Colon (tissue), 2 donors: ENCODE measurements at regions not wholly inside any gene's neighbourhood (a gene's known extent, or its start where the extent isn't known, plus 50 kb on each side); places are given as distances from the start of the nearest gene placed in this dataset.
A peak's percentile ranks its signal among the peaks of the same experiment; 100 is the strongest.
"Not testable (repeated sequence)": the region's sequence is repeated elsewhere in the genome, so short reads cannot be mapped to it uniquely, and the experiment has no call there.

Experiments used
- FAIRE-seq: peaks from 2 replicates; lab custom pipeline; 2012; peaks lifted over from hg19 to GRCh38; lab: Jason Lieb, UNC
- donor health status: control.
- donor health status: control.

DNA sequence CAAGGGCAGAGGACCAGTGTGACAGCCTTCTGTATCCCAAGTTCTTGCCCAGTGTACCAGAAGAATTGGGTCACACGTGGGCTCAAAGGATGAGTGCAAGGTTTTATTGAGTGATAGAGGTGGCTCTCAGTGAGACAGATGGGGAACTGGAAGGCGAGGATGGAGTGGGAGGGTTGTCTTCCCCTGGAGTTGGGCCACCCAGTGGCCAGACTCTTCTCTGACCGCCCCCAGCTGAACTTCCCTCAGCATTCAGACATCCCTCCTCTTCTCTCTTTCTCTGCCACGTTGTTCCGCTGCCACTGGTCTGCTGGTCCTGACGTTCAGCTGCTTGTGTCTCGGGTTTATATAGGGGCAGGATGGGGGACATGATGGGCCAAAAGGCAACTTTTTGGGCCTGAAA lies 150.1 kb upstream of the IVNS1ABP start:
- no peak for FAIRE-seq

DNA sequence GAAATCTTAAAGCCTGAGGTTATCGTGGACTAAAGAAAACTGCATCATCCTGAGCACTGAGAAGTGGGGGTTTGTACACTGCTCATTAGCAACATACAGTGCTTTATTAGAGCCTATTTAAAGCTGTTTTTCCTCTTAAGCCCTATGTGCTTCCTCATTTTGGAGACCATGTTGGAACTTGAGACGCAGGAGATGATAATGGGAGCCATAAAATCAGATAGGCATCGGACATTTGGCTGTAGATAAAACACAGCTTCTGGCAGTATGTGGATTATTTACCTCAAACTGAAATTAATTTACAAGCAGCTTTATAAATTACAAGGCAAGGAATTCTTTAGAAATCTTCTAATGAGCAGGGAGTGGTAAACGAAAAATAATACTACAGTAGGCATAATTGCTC lies 147.7 kb upstream of the IVNS1ABP start:
- no peak for FAIRE-seq

DNA sequence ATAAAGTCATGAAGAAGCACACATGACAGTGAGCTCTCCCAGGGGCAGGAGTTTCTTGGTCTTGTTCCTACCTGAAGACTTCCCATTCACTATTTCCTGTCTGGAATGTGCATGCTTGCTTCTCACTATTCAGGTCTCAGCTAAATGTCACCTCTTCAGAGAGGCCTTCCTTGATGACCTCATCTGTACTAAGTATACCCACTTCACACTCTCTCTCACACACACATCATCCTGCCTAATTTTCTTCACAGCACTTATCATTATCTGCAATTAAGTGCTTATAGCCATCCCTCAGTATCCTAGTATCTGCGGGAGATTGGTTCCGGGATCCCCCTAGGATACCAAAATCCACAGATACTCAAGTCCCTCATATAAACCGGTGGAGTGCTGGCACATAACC lies 146.4 kb upstream of the IVNS1ABP start:
- no peak for FAIRE-seq

DNA sequence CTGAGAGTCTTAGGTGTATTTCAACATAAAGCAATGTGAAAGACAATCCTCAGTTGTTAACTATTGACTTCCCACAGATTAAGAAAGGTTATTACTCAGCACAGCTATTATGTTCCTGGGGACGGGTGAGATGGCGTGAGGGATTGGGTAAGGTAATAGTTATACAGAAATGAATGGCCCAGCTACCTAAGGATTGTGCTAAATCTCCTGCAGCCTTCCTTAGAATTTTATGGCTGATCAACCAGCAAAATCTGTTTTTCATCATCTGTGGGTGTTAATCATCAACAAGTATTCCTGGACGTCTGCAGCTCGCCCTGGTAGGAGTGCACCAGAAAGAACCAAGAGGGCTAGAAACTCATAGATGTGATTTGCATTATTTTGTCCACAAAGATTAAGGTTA lies 146.0 kb upstream of the IVNS1ABP start:
- FAIRE-seq = no peak

DNA sequence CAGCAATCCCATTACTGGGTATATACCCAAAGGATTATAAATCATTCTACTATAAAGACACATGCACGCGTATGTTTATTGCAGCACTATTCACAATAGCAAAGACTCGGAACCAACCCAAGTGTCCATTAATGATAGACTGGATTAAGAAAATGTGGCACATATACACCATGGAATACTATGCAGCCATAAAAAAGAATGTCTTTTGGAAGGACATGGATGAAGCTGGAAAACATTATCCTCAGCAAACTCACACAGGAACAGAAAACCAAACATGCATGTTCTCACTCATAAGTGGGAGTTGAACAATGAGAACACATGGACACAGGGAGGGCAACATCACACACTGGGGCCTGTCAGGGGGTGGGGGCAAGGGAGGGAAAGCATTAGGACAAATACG lies 143.7 kb upstream of the IVNS1ABP start:
- not testable (repeated sequence) for FAIRE-seq

DNA sequence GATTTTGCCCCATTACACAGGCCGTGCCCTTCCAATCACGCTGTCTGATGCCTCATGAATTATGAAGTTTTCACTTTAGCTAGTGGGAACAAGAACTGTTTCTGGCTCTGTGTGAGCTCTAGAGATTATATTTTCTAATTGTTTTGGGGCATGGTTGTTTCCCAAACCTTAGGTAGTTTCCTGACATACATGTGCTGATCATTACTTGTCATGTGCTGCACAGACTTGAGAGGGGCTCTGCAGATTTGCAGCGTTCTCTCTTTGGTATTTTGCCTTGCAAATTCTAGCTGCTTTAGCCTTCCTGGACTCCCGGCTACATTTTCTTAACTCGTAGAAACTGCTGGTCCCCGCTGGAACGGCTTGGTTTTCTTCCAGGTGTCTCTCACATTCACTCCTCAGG lies 142.1 kb upstream of the IVNS1ABP start:
- no peak for FAIRE-seq

DNA sequence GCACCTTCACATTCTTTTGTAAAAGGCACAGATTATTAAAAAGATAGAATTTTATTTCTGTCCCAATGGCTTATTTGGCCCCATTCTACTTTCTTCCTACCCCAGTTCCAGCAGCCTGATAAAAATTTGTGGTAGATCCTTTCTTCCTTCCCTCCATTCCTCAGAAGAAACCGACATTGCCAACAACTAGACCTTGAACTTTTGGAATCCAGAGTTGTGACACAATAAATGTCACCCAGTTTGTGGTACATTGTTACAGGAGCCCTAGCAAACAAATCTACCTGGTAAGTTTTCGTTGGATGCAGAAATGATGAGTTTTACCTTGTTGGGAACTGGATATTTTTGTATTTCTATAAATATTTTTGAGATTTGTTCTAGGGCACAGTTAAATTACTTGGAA lies 141.6 kb upstream of the IVNS1ABP start:
- FAIRE-seq = no peak

DNA sequence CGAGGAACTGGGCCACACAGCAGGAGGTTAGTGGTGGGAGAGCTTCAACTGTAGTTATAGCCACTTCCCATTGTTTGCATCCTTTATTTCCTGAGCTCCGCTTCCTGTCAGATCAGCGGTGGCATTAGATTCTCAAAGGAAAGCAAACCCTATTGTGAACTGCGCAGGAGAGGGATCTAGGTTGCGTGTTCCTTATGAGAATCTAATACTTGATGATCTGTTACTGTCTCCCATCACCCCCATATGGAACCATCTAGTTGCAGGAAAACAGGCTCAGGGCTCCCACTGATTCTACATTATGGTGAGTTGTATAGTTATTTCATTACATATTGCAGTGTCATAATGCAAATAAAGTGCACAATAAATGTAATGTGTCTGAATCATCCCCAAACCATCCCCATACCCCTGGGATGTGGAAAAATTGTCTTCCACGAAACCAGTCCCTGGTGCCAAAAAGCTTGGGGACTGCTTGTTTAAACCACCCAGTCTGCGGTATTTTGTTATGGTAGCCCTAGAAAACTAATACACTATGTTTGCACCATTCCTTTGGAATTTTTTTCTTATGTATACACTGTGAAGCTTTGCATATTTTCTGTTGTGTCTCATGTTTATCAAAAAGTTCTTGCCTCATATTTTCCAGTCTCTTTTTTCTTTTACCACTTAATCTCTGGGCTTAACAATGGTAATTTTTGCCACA lies 136.6 kb upstream of the IVNS1ABP start:
- FAIRE-seq = no peak

DNA sequence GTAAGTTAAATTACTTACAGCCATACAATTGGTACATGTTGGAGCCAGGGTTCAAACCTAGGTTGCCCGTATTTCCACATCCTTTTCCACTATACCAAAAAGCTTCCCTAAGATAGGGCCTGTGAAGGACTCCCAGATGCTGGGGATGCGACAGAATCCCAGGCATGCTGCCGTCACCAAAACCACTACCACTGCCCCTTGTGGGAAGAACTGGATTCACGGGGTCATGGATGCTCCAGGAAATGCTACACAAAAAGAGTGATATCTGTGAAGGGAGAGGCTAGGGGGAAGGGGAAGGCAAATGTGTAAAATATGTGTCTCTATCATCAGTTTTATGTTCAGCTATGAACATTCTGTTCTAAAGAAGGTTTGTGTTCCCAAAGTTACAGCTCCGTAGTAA lies 133.9 kb upstream of the IVNS1ABP start:
- no peak for FAIRE-seq

DNA sequence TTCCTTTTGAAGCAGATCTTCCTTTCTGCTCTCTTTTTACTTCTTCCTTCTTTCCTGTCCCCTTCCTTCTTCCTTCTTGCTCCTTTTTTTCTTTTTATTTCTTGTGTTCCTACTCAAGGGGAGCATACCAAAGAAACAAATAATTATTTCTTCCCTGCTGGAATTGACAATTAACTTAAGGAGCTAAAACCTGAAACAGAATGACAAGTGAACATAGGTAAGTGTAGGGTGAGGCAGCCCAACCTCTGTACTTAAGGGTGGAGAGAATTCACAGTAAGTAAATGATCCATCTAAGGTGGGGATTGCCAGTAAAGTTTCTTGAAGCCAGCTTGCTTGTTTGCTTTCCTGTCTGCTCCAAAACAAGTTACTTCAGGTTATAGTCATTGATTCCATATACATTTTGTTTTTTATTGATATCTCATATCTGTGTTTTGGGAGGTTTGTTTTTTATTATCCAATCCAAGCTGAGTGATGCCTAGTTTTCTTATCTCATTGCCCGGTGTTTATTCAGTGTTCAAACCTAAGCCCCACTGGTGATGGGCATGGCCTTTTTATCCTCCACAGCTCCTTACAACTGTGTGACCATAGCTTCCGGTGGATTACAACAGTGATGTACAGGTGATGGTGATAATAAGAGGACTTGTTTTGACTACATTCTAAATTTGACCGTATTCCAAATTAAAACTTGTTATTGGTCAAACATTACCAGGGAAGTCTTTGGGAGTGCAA lies 133.2 kb upstream of the IVNS1ABP start:
- peak; percentile 49 for FAIRE-seq

DNA sequence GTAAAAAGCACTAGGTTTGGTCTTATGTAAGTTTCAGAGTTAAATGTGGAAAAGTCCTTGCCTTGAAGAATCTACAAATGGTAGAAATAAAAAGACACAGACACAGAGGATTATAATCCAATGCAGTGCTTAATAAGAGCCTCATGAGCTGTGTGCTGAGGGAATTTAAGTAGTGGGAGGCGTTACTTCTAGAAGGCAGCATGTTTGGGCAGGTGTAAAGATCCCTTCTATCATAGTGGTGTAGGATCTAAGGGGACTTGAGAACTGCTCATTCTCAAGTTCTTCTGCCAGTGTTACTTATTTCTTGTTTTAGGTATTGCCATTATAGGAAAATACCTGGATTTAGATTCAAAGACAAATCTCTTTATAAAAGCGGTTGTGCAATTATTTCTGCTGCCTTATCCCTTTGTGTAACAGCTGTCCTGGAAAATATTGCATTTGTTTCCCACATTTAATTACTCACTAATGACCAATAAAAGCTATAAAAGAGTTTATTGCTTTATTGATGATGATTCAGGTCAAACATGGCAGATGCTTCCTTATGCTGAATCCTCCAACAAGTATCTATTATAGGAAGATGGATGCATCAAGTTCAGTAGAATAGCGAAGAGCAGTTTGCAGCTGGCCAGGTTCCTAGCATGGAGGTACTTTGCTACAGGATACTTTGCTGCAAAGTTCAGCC lies 132.5 kb upstream of the IVNS1ABP start:
- FAIRE-seq = no peak

DNA sequence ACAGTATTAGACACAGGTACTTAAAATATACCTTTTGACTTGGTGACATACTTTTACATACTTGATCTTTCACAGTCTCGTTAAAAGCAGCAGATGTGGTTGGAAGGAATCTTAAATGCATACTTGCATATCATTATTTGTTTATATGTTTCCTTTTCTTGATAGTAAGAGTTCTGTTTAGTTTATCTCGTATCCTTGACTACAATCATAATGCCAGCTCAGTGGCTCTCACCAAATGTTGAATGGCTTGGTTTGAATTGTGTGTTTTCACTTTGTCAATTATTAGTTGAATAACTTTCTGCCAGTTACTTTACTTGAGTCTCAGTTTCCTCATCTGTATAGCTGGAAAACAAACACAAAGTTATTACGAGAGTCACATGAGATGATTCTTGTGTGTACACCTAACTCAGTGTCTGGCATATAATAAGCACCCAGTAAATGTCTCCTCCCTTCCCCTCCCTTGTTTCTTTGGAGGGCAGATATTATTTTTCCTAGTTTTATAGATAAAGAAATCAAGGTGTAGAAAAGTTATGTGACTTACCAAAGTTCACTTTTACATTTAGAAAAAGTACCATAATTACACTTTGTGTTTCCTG lies 131.6 kb upstream of the IVNS1ABP start:
- peak; percentile 79 for FAIRE-seq

DNA sequence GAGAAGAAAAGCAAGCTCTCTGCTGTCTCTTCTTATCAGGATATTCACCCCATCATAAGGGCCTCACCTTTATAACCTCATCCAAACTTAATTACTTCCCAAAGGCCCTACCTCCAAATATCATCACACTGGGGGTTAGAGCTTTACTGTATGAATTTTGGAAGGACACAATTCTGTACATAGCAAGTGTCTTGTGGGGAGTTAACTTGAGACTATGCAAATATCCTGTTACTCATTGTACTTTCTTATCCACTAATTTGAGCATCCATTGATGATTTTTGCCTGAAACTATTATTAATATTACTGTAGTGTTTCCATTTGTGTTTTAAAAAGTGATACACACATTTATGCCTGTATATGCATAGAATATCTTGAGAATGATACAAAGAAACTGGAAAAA lies 129.1 kb upstream of the IVNS1ABP start:
- no peak for FAIRE-seq

DNA sequence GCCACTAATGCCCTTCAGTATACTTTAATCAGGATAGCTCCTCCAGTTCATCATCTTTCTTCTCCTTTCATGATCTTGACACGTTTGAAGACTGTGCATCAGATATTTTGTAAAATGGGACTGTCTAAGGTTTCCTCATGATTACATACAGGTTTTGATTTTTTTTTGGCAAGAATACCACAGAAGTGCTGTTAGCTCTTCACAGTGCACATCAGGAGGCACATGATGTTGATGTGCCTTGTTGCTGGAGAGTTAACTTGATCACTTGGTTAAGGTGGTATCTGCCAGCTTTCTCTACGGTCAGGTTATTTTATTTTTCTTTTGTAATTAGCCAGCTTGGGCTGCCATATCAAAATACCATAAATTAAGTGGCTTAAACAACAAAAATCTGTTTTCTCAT lies 128.6 kb upstream of the IVNS1ABP start:
- no peak for FAIRE-seq

DNA sequence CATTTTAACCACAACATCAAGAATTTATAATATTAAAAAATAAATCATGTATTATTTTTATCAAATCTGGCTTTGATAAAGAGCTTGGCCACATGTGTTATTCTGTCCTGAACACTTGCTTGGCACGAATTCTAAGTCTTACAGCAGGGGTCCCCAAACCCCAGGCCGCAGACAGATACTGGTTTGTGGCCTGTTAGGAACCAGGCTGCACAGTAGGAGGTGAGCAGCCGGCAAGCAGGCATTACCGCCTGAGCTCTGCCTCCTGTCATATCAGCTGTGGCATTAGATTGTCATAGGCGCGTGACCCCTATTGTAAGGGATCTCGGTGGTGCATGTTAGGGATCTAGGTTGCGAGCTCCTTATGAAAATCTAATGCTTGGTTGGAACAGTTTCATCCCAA lies 127.6 kb upstream of the IVNS1ABP start:
- FAIRE-seq = no peak

DNA sequence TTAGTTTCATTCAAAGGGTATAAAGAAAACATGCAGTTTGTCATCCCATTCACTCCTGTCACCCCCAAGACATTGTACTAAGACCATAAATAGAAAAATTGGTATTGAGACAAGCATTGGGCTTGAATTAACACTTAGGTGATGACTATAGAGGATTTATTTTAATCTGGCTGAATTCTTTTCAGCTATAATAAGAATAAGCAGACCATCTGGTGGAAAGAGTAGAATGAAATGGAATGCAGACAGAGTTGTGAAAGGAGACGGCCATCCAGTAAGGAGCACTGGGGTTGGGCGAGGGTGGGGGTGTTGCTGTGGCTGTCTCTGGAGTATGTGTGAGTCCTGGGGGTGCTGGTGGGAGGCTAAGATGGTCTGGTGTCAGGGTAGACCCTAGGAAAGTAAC lies 125.0 kb upstream of the IVNS1ABP start:
- FAIRE-seq = no peak

DNA sequence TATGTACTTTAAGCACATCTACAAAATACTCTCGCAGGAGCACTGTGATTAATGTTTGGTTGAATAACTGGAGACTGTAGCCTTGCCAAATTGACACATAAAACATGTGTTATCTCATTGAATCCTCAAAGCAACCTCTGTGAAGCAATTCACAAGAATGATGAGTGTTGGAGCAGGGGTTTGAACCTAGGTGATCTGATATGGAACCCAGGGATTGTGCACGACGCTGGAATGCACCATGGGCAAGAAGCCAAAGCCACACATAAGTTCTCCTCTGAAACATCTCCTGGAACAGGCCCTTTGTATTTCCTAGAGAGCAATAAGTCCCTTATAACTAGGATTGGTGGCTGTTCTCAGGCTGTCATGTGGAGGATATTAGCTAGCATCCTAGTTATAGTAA lies 124.6 kb upstream of the IVNS1ABP start:
- FAIRE-seq = no peak

DNA sequence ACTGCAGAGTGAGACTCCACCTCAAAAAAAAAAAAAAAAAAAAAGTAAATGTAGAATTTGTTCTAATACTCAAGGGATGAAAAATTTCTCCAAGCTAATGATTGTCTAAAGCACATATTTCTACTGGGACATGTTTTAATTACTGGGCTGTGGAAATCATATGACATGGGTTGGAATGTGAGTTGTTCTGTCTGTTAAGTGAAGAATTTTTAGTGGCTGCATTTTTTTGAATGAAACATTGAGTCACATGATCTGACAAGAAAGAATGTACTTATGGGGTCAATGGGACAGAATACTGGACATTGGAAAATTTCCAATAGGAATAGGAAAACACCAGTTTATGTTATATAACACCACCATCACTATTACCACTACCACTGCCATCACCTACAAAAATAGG lies 123.8 kb upstream of the IVNS1ABP start:
- no peak for FAIRE-seq

DNA sequence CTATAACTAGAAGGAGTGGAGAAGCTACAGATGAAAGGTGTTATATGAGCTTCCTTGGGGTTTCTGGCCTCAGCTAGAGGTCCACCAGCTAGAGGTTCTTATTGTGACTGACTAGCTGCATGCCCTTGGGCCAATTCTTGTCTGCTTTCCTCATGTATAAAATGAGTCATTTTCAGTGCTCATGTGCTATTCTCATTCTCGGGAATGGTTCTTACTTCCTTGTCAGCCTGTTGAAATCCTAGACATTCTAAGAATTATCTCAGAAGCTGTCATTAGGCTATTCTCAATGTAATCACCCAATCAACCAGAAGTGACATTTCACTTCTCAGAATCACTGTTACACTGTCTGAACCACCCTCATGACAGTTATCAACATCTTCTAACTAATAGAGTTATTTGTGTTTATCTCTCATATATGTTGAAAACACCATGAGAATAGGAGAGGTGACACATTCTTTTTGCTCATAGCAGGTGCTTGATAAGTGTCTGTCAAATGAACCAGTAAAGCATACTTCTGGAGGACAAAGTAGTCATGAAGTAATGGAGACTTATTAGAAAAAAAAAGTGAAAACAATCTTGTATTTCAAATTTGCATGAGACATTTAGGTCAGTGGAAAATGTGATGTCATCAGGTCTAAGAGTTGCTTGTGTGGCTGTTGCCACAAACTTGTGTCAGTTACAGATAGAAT lies 122.8 kb upstream of the IVNS1ABP start:
- no peak for FAIRE-seq

DNA sequence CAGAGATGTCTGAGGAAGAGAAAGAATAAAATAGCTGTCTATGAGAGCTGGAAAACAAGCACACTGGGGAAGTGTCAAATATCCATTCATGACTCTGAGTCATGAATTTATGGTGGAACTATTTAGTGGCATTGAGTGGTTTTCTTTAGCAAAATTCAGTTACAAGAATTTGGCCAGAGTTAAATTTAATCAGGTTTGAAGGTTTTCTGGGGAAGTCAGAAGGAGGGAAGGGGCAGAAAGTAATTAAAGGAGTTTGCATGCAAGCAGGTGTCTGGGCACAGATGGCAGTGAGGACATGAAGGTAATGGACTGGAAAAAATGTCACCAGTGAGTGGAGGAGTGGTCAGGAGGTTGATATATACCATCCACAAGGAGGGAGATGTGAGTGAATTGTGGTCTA lies 121.9 kb upstream of the IVNS1ABP start:
- no peak for FAIRE-seq

DNA sequence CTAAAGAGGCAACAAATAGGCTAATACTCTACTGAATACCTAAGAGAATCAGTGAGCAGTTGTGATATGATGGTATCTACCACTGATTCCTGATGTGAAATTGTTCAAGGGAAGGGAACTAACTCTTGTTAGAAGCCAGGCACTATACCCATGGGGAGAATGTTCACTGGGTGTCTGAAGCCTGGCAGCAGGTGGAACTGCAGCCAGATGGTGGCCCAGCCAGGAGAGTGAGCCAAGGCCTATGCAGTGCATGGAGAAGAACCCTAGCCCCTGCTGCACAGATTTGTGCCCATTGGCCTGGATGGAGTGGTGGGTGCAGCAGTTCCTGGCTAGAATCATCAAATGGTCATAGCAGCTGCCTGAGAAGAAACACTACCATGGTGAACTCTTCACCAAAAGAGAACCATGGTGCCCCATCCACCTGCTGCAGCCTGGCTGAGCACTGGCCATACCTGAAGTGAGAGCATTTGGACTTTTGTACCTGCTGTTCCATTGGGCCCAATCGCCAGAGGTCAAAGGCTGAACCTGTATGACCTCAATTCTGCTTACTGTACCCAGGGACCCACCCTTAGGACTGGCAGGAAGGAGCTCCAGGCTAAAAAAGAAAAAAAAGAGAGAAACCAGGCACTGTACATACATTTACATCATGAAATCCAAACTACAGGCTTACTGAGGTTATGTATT lies 118.8 kb upstream of the IVNS1ABP start:
- no peak for FAIRE-seq

DNA sequence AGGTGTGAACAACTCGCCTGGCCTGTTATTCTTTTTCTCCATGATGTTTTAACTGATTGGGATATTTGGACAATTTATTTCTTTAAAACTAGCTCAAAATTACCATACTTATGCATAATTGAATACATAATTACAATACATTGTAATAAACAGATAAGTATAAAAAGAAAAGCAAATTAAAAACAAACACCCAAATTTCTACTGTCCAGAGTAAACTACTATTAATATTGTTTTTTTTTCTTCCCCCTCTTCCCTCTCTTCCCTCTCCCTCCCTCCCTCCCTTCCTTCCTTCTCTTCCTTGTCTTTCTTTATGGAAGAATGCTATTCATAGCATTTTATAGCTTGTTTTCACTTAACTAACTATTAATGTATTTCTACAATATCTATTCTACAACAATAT lies 117.7 kb upstream of the IVNS1ABP start:
- no peak for FAIRE-seq
